ENCODE measurements at regions not wholly inside any gene's neighbourhood (a gene's known extent, or its start where the extent isn't known, plus 50 kb on each side); places are given as distances from the start of the nearest gene placed in this dataset.

- TF ChIP-seq GABPA (IDR thresholded peaks at IDR 0.05; ENCODE audit: borderline replicate concordance, insufficient read depth, low read length) (no peak), SIX5 (IDR thresholded peaks at IDR 0.05; ENCODE audit: low read depth, low read length) (no peak)
Observed at GRCh38 chr2:20556756-20557155, 94.1 kb downstream of the HS1BP3 start (continued).
